Testis (tissue), 2 donors: ENCODE measurements at regions not wholly inside any gene's neighbourhood (a gene's known extent, or its start where the extent isn't known, plus 50 kb on each side); places are given as distances from the start of the nearest gene placed in this dataset.

Experiments
- DNase-seq: peaks from one replicate; pipeline ENCODE4 v3.0.0-alpha.2; 2019
- H3K27ac ChIP-seq, 2 donors: fragments of 200-600 bp; sonication (generic); one replicate each; pipeline ENCODE4 v1.5.1; 2019
- H3K27me3 ChIP-seq: fragments of 200-600 bp; sonication (generic); one replicate; pipeline ENCODE4 v1.5.1; 2019
- H3K36me3 ChIP-seq: fragments of 200-600 bp; sonication (generic); one replicate; pipeline ENCODE4 v1.5.1; 2017; ENCODE audit warnings: low read depth; ENCODE audit errors: missing control alignments
- H3K4me1 ChIP-seq: fragments of 200-600 bp; sonication (generic); one replicate; pipeline ENCODE4 v1.5.1; 2019
- H3K4me3 ChIP-seq, 2 donors: fragments of 200-600 bp; sonication (generic); one replicate each; pipeline ENCODE4 v1.5.1; 2017 to 2019
- H3K9me3 ChIP-seq: fragments of 200-600 bp; sonication (generic); one replicate; pipeline ENCODE4 v1.5.1; 2017
- CTCF ChIP-seq, 3 experiments: fragments of 450-650 bp in 2 of 3; fragments of 200-600 bp in 1 of 3; sonication (generic) in 1 of 3; IDR thresholded peaks; one replicate each; pipeline ENCODE4 v1.5.1; 2016 to 2019; ENCODE audit warnings: antibody characterized with exemption in 3 of 3, mild to moderate bottlenecking in 2 of 3, moderate library complexity in 1 of 3
- POLR2A ChIP-seq: fragments of 450-650 bp; IDR thresholded peaks from one replicate; pipeline ENCODE4 v1.6.1; 2017; ENCODE audit warnings: antibody characterized with exemption, mild to moderate bottlenecking, moderate library complexity
- WGBS, 2 donors: methylation state at CpG; one replicate each; pipeline ENCODE4 v1.1.5; 2018; 5-methylcytosine and 5-hydroxymethylcytosine counted together
- intact Hi-C: fragments of 100-400 bp; cut with DNase I; formaldehyde crosslinking; loops from one replicate; pipeline ENCODE4 v1.15.1; 2023; ENCODE audit warnings: low total_unique reads

- Histone ChIP-seq H3K27ac (no peak overlapping the region), H3K9me3 (no peaks in the 10 kb centered on the region), H3K27me3 (no peaks in the 10 kb centered on the region), H3K4me3 (no peak overlapping the region), H3K36me3 (no peaks in the 10 kb centered on the region), H3K4me1 (no peaks in the 10 kb centered on the region)
- no peak for DNase-seq
- WGBS, 2 donors: 62 to 68% methylated on average over 1 of the region's 1 CpG
- intact Hi-C loops: no loop called here
- TF ChIP-seq POLR2A (no peak), CTCF (IDR thresholded peaks at IDR 0.05) (no peak)
Measured at GRCh38 chr2:195308163-195308562, 348.9 kb upstream of the SLC39A10 start.

GRCh38 chr2:195307751-195308150 is 349.3 kb upstream of the SLC39A10 start:
- Histone ChIP-seq H3K36me3 (no peaks in the 10 kb centered on the region), H3K4me1 (no peaks in the 10 kb centered on the region), H3K4me3 (no peak overlapping the region), H3K27ac (no peak overlapping the region), H3K27me3 (no peaks in the 10 kb centered on the region), H3K9me3 (no peaks in the 10 kb centered on the region)
- TF ChIP-seq POLR2A (no peak), CTCF (IDR thresholded peaks at IDR 0.05) (no peak)
- DNase-seq: no peak
- intact Hi-C loops: no loop called here
- WGBS, 2 donors: 61 to 69% methylated on average over 7 of the region's 7 CpGs

- Histone ChIP-seq H3K4me3 (no peak overlapping the region), H3K36me3 (no peaks in the 10 kb centered on the region), H3K4me1 (no peaks in the 10 kb centered on the region), H3K9me3 (no peaks in the 10 kb centered on the region), H3K27me3 (no peaks in the 10 kb centered on the region), H3K27ac (no peak overlapping the region)
- 91 to 96% methylated on average over 5 of the region's 5 CpGs for WGBS, 2 donors
- TF ChIP-seq CTCF (IDR thresholded peaks at IDR 0.05): no peak
- TF ChIP-seq POLR2A: no peak
- intact Hi-C loops: no loop called here
- peak; percentile 18 for DNase-seq
Measured at GRCh38 chr2:195304310-195304709, 352.7 kb upstream of the SLC39A10 start.

- Histone ChIP-seq H3K4me1 (no peaks in the 10 kb centered on the region), H3K27ac (no peak overlapping the region), H3K36me3 (no peaks in the 10 kb centered on the region), H3K27me3 (no peaks in the 10 kb centered on the region), H3K9me3 (no peaks in the 10 kb centered on the region), H3K4me3 (no peak overlapping the region)
- intact Hi-C loops: no loop called here
- DNase-seq: no peak
- TF ChIP-seq CTCF (IDR thresholded peaks at IDR 0.05) (no peak), POLR2A (no peak)
- 46 to 49% methylated on average over 2 of the region's 2 CpGs for WGBS, 2 donors
Measured at GRCh38 chr2:195300631-195301030, 356.4 kb upstream of the SLC39A10 start.

GRCh38 chr2:195299600-195299999 is 357.4 kb upstream of the SLC39A10 start:
- H3K36me3 ChIP-seq: no peaks in the 10 kb centered on the region

More at GRCh38 chr2:195299600-195299999, 357.4 kb upstream of the SLC39A10 start:
- Histone ChIP-seq H3K4me1 (no peaks in the 10 kb centered on the region), H3K27me3 (no peaks in the 10 kb centered on the region), H3K4me3 (no peak overlapping the region), H3K27ac (no peak overlapping the region), H3K9me3 (no peaks in the 10 kb centered on the region)
- no peak for DNase-seq
- intact Hi-C loops: no loop called here
- WGBS, 2 donors: 79 to 96% methylated on average over 1 of the region's 1 CpG
- no peak for TF ChIP-seq CTCF (IDR thresholded peaks at IDR 0.05)
- no peak for TF ChIP-seq POLR2A
